ENCODE measurements at regions not wholly inside any gene's neighbourhood (a gene's known extent, or its start where the extent isn't known, plus 50 kb on each side); places are given as distances from the start of the nearest gene placed in this dataset.

DNA sequence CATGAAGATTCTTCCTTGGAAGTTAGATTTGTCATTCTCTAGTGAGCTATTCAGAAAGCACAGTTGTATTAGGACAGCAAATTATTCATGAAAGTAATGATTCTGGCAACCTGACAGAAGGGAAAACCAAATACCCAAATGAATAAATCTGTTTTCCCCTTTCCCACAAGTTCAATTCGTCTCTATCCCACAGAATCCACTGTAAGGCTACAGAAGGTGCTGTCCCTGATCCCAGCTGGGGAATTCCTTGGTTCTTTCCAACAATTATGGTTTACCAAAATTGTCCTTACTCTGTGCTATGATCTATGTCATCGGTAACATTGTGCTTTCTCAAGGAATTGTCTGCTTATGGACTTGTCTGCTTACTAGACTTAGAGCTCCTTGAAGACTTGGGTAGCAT is 104.2 kb downstream of the FASLG start:
- TF ChIP-seq POLR2A (IDR thresholded peaks at IDR 0.05; ENCODE audit: low read depth, low read length) (no peak), POU2F2 (IDR thresholded peaks at IDR 0.05; ENCODE audit: low read depth, low read length) (no peak), TAF1 (IDR thresholded peaks at IDR 0.05; ENCODE audit: low read depth, low read length) (no peak)
